Limb (tissue), 2 donors: ENCODE measurements at regions not wholly inside any gene's neighbourhood (a gene's known extent, or its start where the extent isn't known, plus 50 kb on each side); places are given as distances from the start of the nearest gene placed in this dataset.
"Not testable (repeated sequence)": the region's sequence is repeated elsewhere in the genome, so short reads cannot be mapped to it uniquely, and the experiment has no call there.

Experiments
- DNase-seq, 2 donors: peaks; one replicate each; pipeline ENCODE4 v3.0.0-alpha.2; 2016; ENCODE audit errors: extremely low spot score in 2 of 2

- peak in 1 of 2 donors; percentile 14 for DNase-seq
Measured at GRCh38 chr11:93032580-93032979, 63.1 kb downstream of the MTNR1B start.

GRCh38 chr11:93033093-93033492, 63.6 kb downstream of the MTNR1B start:
- DNase-seq: no peak

- DNase-seq: no peak
Measured at GRCh38 chr11:93034031-93034722, 64.7 kb downstream of the MTNR1B start.

- DNase-seq: no peak
Measured at GRCh38 chr11:93034723-93035039, 65.2 kb downstream of the MTNR1B start.

GRCh38 chr11:93038521-93038920, 69.1 kb downstream of the MTNR1B start:
- no peak for DNase-seq

- DNase-seq: no peak
Measured at GRCh38 chr11:93039531-93040240, 70.2 kb downstream of the MTNR1B start.

GRCh38 chr11:93041682-93042081, 72.2 kb downstream of the MTNR1B start:
- DNase-seq: no peak

GRCh38 chr11:93043186-93043585, 73.7 kb downstream of the MTNR1B start:
- not testable (repeated sequence) for DNase-seq

- no peak for DNase-seq
Measured at GRCh38 chr11:93049740-93050139, 80.3 kb downstream of the MTNR1B start.

- DNase-seq: no peak
Measured at GRCh38 chr11:93051186-93051585, 81.7 kb downstream of the MTNR1B start.

GRCh38 chr11:93053864-93054263, 84.4 kb downstream of the MTNR1B start:
- DNase-seq: no peak

GRCh38 chr11:93054279-93054678, 84.8 kb downstream of the MTNR1B start:
- no peak for DNase-seq

- no peak for DNase-seq
Measured at GRCh38 chr11:93054881-93055280, 85.4 kb downstream of the MTNR1B start.

- peak in 1 of 2 donors; percentile 31 for DNase-seq
Measured at GRCh38 chr11:93059117-93059957, 89.9 kb downstream of the MTNR1B start.

GRCh38 chr11:93063086-93063485, 93.6 kb downstream of the MTNR1B start:
- no peak for DNase-seq

- DNase-seq: not testable (repeated sequence)
Measured at GRCh38 chr11:93065074-93065674, 95.7 kb downstream of the MTNR1B start.

GRCh38 chr11:93067881-93068390, 98.5 kb downstream of the MTNR1B start:
- DNase-seq: no peak

GRCh38 chr11:93072229-93072914, 102.9 kb downstream of the MTNR1B start:
- DNase-seq: no peak

- DNase-seq: no peak
Measured at GRCh38 chr11:93073026-93073425, 103.6 kb downstream of the MTNR1B start.

GRCh38 chr11:93073508-93074280, 104.2 kb downstream of the MTNR1B start:
- DNase-seq: no peak
